Osteocyte (in vitro differentiated cells): ENCODE measurements at regions not wholly inside any gene's neighbourhood (a gene's known extent, or its start where the extent isn't known, plus 50 kb on each side); places are given as distances from the start of the nearest gene placed in this dataset.

Source experiments
- DNase-seq: peaks from one replicate; pipeline ENCODE4 v3.0.0; 2021; ENCODE audit warnings: mixed read lengths; ENCODE audit not compliant: unreplicated experiment; ENCODE audit errors: extremely low spot score
- H3K27ac Mint-ChIP-seq: one replicate; pipeline ENCODE4 v1.8.0; 2021; ENCODE audit warnings: mild to moderate bottlenecking, mixed read lengths; ENCODE audit not compliant: unreplicated experiment
- H3K27me3 Mint-ChIP-seq: one replicate; pipeline ENCODE4 v1.8.0; 2021; ENCODE audit warnings: mixed read lengths; ENCODE audit not compliant: unreplicated experiment
- H3K36me3 Mint-ChIP-seq: one replicate; pipeline ENCODE4 v1.8.0; 2021; ENCODE audit warnings: mixed read lengths; ENCODE audit not compliant: unreplicated experiment
- H3K4me1 Mint-ChIP-seq: one replicate; pipeline ENCODE4 v1.8.0; 2021; ENCODE audit warnings: mixed read lengths; ENCODE audit not compliant: unreplicated experiment
- H3K4me3 Mint-ChIP-seq: one replicate; pipeline ENCODE4 v1.8.0; 2021; ENCODE audit warnings: mild to moderate bottlenecking, moderate library complexity, mixed read lengths; ENCODE audit not compliant: unreplicated experiment
- H3K9me3 Mint-ChIP-seq: one replicate; pipeline ENCODE4 v1.8.0; 2021; ENCODE audit warnings: mixed read lengths; ENCODE audit not compliant: unreplicated experiment
- CTCF ChIP-seq: fragments of 200-600 bp; sonication (generic); IDR thresholded peaks from 2 replicates; pipeline ENCODE4 v1.5.0; 2021; ENCODE audit warnings: antibody characterized with exemption, mild to moderate bottlenecking, moderate library complexity

GRCh38 chr18:77520767-77521166, 271.1 kb downstream of the GALR1 start:
- H3K4me1 Mint-ChIP-seq, result no peaks in the 10 kb centered on the region
- H3K4me3 Mint-ChIP-seq, result no peak overlapping the region
- no peaks in the 10 kb centered on the region for H3K27me3 Mint-ChIP-seq
- no peak overlapping the region for H3K27ac Mint-ChIP-seq
- H3K9me3 Mint-ChIP-seq, result peaks cover 15% of the 10 kb centered on the region
- DNase-seq, result no peak
- H3K36me3 Mint-ChIP-seq, result no peaks in the 10 kb centered on the region
- no peak for TF ChIP-seq CTCF

GRCh38 chr18:77522051-77522675, 272.5 kb downstream of the GALR1 start:
- TF ChIP-seq CTCF, result no peak
- no peak for DNase-seq
- H3K27ac Mint-ChIP-seq, result no peak overlapping the region
- H3K36me3 Mint-ChIP-seq, result no peaks in the 10 kb centered on the region
- peaks cover 19% of the 10 kb centered on the region for H3K9me3 Mint-ChIP-seq
- no peaks in the 10 kb centered on the region for H3K27me3 Mint-ChIP-seq
- H3K4me1 Mint-ChIP-seq, result no peaks in the 10 kb centered on the region
- no peak overlapping the region for H3K4me3 Mint-ChIP-seq

GRCh38 chr18:77524909-77525308, 275.3 kb downstream of the GALR1 start:
- TF ChIP-seq CTCF, result no peak
- Mint-ChIP-seq H3K36me3 (no peaks in the 10 kb centered on the region), H3K9me3 (peaks cover 29% of the 10 kb centered on the region), H3K27me3 (no peaks in the 10 kb centered on the region), H3K4me3 (no peak overlapping the region), H3K27ac (no peak overlapping the region), H3K4me1 (no peaks in the 10 kb centered on the region)
- no peak for DNase-seq

- H3K27ac Mint-ChIP-seq, result no peak overlapping the region
- H3K9me3 Mint-ChIP-seq, result peaks cover 33% of the 10 kb centered on the region
- no peaks in the 10 kb centered on the region for H3K27me3 Mint-ChIP-seq
- no peaks in the 10 kb centered on the region for H3K4me1 Mint-ChIP-seq
- no peak for DNase-seq
- no peak for TF ChIP-seq CTCF
- no peaks in the 10 kb centered on the region for H3K36me3 Mint-ChIP-seq
- H3K4me3 Mint-ChIP-seq, result no peak overlapping the region
Measured at GRCh38 chr18:77526962-77527361, 277.3 kb downstream of the GALR1 start.

- Mint-ChIP-seq H3K27me3 (no peaks in the 10 kb centered on the region), H3K4me3 (no peak overlapping the region), H3K4me1 (no peaks in the 10 kb centered on the region), H3K36me3 (no peaks in the 10 kb centered on the region), H3K27ac (no peak overlapping the region), H3K9me3 (peaks cover 33% of the 10 kb centered on the region)
- DNase-seq, result no peak
- TF ChIP-seq CTCF, result no peak
Measured at GRCh38 chr18:77528872-77529271, 279.2 kb downstream of the GALR1 start.
